HG02970 (cell line): ENCODE measurements at regions not wholly inside any gene's neighbourhood (a gene's known extent, or its start where the extent isn't known, plus 50 kb on each side); places are given as distances from the start of the nearest gene placed in this dataset.
"Not testable (repeated sequence)": the region's sequence is repeated elsewhere in the genome, so short reads cannot be mapped to it uniquely, and the experiment has no call there.

Experiments
- ATAC-seq: cut with Tn5 transposase; IDR thresholded peaks from one replicate; pipeline ENCODE4 v1.9.1; 2021; ENCODE audit warnings: mild to moderate bottlenecking, moderate library complexity, moderate number of reproducible peaks; ENCODE audit not compliant: unreplicated experiment, low FRiP score

GRCh38 chr5:111993242-111993641 lies 236.2 kb upstream of the NREP start:
- ATAC-seq, result no peak

GRCh38 chr5:111984044-111984443 lies 227.1 kb upstream of the NREP start:
- no peak for ATAC-seq

DNA sequence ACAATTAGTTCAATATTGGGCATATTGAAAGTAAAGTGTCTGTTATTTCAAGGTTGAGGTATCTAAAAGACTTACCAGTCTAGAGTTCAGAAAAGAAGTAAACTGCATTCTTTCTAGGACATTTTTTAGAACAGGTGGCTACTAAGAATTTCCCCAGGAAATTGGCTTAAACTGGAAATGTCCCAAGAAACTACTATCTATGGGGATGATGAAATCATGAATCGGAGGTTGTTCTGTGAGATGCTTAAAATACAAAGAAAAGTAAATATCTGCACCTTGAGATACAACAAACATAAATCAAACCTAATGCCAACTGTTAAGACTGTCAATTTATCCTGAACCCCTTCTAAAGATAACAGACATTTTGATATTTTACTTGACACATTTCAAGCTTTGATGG lies 226.5 kb upstream of the NREP start:
- ATAC-seq, result no peak

- ATAC-seq, result no peak
These were observed 220.4 kb upstream of the NREP start for GRCh38 chr5:111977436-111977829.

DNA sequence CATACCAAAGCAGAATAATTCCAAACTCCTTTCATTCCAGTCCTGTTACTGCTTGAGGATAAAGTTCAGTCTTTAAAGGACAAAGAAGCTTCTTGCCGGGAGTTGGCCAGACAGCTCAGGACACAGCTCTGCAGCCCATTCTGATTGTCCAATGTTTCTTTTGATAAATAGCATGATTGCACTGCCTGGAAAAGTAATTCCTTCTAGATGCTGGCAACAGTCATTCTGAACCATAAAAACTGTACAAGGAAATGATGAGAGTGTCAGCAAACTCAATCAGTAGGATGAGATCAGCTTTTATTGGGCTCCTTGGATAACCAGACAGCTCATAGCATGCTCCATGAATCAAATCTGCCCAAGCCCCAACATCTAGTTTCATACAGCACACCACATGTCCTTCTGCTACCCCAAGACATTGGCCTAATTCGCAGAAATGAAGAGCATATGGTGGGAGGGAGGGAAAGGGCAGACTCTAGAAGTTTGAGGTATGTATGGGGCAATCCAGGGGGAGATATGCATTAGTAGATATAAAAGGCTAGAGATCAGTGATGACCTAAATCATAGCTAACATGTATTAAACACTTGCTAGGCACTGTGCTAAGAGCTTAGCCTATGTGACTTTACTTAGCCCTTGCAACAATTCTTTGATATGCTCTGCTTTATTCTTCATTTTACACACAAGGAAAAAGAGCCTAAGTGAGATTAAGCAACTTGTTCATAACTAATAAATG lies 219.9 kb upstream of the NREP start:
- ATAC-seq, result no peak

- ATAC-seq, result no peak
These were observed 218.1 kb upstream of the NREP start for GRCh38 chr5:111975133-111975532.

DNA sequence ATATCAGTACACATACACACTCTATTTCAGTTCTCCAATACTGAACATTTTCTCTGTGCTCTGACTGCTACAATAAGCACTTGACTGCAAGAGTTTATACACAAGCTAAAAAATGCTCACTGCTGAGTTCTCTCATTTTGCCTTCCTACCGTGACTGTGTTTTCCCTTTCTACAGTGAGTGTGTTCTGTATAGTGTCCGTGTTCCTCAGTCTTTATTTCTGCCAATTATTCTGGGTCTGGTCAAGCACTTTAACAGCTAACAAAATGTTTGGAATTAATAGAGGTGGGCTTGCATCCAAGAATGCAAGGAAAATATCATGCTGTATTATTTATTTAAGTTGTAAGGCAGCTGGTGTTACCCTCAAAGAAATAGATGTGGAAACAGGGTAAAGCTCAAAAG lies 217.0 kb upstream of the NREP start:
- ATAC-seq, result no peak

- ATAC-seq, result no peak
These were observed 215.6 kb upstream of the NREP start for GRCh38 chr5:111972548-111972947.

DNA sequence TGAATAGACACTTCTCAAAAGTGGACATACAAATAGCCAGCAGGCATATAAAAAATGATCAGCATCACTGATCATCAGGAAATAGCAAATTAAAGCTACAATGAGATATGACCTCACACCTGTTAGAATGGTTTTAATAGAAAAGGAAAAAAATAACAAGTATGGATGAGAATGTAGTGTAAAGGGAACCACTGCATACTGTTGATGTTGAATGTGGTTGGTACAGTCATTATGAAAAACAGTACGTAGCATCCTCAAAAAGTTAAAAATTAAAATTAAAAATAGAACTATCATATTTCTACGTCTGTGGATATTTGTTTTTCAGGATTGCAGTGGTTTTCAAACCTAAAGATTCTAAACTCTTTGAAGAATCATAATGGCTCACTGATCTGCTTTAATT lies 215.1 kb upstream of the NREP start:
- ATAC-seq, result no peak

DNA sequence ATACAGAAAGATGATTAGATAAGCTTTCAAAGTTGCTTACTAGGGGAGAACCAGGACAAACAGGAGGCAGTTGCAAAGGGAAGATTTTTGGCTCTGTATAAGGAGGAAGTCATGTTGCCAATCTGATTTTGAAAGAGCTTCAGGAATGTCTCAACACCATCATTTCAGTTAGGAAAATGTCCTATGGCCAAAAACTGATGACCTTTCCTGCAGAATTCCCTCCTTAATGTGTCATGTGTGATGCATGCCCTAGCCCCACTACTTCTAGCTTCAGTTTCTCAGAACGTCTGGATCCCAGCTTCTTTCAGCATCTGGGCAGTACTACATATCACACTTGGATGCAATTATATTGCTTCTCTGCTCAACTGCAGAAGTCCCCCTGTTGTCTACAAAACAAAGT lies 211.5 kb upstream of the NREP start:
- no peak for ATAC-seq

- ATAC-seq, result no peak
These were observed 210.5 kb upstream of the NREP start for GRCh38 chr5:111967463-111967862.

DNA sequence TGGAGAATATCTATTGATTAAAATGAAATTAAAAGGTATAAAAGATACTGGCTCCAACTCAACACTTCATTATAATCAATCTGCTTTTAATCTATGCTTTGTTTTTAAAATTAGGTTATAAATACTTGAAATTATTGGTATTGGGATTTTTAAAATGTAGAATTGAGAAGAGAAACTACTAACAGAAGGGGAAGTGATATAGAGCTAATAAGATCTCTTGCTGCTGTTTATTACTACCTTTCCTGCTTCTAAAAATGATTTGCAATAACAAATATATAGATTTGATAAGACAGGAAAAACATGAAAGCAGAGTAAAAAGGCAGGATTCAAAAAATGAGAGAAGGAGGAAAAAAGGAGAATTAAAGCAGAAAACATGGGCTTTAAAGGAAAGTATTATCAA lies 209.3 kb upstream of the NREP start:
- no peak for ATAC-seq

DNA sequence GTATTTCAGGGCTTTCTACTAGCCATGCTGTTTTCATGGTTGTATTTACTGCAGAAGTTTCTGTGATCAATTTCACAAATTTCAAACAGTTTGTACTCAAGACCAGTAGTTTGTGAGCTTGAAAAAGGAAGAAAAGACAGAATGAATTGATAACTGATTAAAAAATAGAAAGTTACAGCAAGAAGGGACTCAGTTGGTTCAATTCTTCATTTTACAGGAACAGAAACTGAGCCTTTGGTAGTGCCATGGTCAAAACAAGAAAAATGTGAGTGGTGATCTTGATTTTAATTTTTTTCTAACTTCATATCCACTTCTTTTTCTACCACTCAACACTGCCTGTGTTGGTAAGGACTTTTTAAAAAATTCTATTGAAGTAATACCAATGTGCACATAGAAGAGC lies 206.6 kb upstream of the NREP start:
- no peak for ATAC-seq

- ATAC-seq, result no peak
These were observed 205.9 kb upstream of the NREP start for GRCh38 chr5:111962906-111963305.

DNA sequence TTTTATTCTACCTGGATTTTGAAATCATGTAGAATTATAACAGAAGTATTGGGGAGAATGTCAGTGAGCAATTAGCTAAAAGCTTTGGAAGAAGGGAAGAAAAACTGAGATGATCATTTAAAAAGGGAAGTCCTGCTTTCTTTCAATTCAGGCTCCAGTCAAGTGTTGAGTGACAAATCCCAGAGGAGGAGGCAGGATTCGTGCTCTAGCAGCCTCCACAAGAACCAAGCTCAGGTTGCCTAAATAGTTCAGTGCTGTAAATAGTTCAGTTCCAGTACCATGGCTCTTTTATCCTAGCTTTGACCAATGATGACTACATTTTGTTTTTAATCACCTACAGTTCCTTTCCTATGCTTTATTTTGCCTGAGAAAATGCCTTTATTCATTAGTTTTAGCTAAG lies 204.9 kb upstream of the NREP start:
- ATAC-seq, result no peak

DNA sequence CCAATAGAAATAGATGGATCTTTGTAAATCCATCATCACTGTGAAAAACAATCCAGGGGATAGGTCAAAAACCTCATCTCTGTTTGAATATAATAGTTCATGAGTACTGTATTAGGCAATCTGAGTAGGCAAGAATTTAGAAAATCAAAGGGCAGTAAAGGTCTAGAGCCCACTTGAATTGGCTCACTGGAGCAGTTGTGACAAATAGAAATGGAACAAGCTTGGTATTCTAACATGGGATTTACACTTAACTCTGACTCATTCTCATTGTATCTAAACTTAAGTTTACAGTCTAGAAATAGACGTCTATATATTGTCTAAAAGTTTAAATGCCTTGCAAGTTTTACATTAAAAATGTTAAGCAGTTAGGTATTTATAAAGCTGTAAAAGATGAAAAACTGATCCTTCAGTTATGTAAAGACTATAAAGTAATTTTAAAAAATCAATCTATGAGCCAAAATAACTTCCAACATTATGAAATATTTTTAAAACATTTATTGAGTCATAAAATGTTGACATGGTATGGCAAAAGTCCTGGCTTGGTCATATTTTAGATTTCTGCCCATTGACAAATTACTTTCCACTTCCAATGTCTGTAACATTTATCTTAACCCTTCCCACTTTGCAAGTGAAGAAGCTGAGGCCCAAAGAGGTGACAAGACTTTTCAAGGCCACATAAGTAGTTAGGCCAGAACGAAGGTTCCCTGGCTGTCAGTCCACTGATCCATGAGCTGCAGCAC lies 203.7 kb upstream of the NREP start:
- ATAC-seq, result no peak

GRCh38 chr5:111958851-111959250 lies 201.9 kb upstream of the NREP start:
- ATAC-seq, result no peak

GRCh38 chr5:111956765-111957164 lies 199.8 kb upstream of the NREP start:
- not testable (repeated sequence) for ATAC-seq

- ATAC-seq, result no peak
These were observed 197.8 kb upstream of the NREP start for GRCh38 chr5:111954516-111955395.

DNA sequence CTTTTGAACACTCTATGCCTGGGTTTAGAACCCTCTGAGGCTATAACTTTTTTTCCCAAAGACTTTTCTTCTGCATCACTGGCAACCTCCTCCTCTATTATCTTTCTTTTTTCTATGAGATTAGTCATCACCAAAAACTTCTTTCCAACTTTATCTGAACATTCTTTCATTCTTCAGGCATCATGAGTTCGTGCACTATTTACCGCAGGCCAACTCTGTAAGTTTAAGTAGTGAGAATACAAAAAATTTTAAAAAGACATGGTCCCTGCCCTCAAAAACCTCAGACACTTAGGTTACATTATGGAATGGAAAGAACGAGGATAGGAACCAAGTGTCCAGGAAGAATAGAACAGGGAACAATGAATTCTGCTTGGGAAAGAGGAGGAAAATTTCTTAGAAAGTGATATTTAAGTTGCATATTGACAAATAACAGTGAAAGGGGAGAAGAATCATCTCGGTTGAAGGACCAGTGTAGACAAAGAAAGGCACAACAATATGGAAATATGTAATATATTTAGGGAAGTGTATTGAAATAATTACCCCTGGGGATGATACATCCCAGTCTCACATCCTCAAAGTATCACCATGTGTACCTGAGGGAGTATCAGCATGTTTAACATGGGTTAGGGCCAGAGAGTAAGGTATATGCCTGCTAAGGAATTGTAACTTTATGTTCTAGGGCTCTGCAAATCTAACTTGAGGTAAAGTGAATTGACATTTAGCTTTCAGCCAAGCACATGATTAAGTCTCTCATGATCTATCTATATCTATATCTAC lies 196.5 kb upstream of the NREP start:
- ATAC-seq, result no peak
